ENCODE measurements at regions not wholly inside any gene's neighbourhood (a gene's known extent, or its start where the extent isn't known, plus 50 kb on each side); places are given as distances from the start of the nearest gene placed in this dataset.
A peak's percentile ranks its signal among the peaks of the same experiment; 100 is the strongest.

DNA sequence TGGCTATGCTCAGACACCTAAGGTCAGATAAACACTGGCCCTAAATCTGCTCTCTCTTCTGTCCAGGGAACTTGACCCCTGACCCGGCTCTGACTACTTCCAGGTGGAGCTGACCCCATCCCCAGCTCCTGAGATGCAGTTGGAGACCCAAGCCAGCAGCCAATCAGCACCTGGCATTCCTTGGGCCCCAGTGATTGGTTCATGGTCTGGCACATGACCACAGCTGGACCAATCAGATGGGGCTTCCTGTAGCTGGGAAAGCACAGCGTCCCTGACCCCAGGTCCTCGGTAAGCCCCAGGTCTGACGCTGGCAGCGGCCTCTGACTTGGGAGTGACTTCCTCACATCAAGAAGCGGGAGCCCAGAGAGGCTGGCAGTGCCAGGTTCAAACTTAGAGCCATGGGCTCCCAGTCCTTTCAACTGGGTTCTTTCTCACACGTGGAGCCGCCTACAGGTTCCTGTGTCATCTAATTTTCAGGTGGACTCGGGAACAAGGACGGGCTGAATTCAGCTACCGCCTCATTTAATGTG, 915.4 kb upstream of the TMEM132C start:
- H3K4me3 ChIP-seq (ENCODE audit: low read depth, low read length) = no peak overlapping the region
- TF ChIP-seq, protein P1, sequence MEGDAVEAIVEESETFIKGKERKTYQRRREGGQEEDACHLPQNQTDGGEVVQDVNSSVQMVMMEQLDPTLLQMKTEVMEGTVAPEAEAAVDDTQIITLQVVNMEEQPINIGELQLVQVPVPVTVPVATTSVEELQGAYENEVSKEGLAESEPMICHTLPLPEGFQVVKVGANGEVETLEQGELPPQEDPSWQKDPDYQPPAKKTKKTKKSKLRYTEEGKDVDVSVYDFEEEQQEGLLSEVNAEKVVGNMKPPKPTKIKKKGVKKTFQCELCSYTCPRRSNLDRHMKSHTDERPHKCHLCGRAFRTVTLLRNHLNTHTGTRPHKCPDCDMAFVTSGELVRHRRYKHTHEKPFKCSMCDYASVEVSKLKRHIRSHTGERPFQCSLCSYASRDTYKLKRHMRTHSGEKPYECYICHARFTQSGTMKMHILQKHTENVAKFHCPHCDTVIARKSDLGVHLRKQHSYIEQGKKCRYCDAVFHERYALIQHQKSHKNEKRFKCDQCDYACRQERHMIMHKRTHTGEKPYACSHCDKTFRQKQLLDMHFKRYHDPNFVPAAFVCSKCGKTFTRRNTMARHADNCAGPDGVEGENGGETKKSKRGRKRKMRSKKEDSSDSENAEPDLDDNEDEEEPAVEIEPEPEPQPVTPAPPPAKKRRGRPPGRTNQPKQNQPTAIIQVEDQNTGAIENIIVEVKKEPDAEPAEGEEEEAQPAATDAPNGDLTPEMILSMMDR (conservative IDR thresholded peaks at IDR 0.05; ENCODE audit: low read depth, low read length) = no peak
- DNase-seq (ENCODE audit: low read depth) = no peak

DNA sequence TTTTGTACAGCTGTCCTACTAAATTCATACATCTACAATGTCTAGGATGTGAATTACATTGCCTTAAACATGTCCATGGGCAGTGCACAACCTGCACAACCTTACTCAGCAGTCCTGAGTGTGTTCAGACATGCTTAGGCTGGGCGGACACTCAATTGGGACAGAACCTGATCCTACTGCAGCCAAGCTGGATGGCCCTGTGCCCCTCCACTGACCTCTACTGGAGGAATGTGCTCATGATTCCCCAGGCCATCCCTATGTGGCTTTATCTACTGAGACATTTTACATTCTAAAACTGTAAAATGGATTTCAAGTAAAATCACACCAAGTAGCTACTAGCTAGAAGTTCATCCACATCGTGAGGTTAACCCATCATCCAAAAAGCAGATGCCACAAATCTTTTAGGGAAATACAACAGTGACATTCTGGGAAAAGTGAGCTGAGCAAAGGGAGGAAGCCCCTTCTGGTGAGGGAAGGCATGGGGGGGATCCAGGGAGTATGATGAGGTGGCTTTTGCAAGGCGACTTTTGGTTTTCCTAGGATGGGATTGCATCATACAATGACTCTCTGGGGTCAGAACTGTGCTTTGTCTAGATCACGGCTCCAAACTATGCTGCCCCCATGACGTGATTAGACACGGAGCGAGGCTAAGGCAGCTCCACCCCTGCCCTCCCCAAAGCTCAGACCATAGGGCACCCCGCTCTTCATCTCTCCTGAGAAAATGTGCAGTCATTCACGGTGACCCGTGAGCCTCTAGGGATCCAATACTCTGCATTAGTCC, 911.7 kb upstream of the TMEM132C start:
- no peak for DNase-seq (ENCODE audit: low read depth)
- H3K4me3 ChIP-seq (ENCODE audit: low read depth, low read length) = no peak overlapping the region
- TF ChIP-seq, protein P1 (conservative IDR thresholded peaks at IDR 0.05; ENCODE audit: low read depth, low read length) = peak; percentile 63

DNA sequence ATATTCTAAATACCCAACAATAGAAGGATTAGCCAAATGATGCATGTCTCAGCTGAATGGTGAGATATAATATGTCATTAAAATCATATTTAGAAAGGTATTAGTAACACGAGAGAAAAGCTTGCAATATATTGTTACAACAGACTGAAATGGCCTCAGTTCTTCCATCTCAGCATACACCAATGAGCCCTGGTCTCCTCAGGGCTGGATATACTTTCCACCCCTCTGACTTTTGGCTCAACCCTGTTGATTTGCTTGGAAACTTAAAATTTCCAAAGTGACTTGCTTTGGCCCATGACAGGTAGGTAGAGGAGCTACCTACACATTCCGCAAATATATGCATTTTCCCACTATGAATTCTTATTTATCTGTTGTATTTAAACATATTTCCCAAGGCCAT, 908.1 kb upstream of the TMEM132C start:
- TF ChIP-seq, protein P1 (conservative IDR thresholded peaks at IDR 0.05; ENCODE audit: low read depth, low read length) = no peak
- DNase-seq (ENCODE audit: low read depth) = no peak
- no peak overlapping the region for H3K4me3 ChIP-seq (ENCODE audit: low read depth, low read length)

DNA sequence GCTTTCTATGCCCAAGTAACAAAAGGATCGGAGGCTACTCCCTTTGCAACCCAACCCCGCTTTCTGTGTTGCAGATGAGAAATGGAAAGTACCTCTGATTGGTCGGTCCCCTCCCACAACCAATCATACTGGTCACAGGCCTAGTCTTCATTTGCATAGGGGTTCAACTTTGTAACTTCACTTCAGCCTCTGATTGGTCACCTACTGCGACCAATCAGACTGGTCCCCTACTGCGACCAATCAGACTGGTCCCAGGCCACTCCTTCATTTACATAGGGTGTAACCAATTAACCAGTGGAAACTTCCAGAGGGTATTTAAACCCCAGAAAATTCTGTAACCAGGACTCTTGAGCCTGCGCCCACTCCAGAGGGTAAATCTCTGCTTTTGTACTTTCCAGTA, 906.4 kb upstream of the TMEM132C start:
- no peak overlapping the region for H3K4me3 ChIP-seq (ENCODE audit: low read depth, low read length)
- TF ChIP-seq, protein P1 (conservative IDR thresholded peaks at IDR 0.05; ENCODE audit: low read depth, low read length) = no peak
- no peak for DNase-seq (ENCODE audit: low read depth)

DNA sequence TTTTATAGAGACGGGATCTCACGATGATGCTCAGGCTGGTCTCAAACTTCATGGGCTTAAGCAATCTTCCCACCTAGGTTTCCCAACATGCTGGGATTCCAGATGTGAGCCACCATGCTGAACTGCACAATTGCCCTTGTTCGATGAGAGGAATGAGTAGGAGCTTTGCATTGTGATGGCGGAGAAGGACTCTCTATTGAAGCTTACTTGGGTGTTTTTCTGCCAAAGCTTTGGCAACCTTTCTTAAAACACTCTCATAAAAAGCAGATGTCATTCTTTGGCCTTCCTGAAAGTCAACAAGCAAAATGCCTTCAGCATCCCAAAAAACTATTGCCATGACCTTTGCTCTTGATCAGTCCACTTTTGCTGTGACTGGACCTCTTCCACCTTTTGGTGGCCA, 904.8 kb upstream of the TMEM132C start:
- TF ChIP-seq, protein P1 (conservative IDR thresholded peaks at IDR 0.05; ENCODE audit: low read depth, low read length) = no peak
- H3K4me3 ChIP-seq (ENCODE audit: low read depth, low read length) = no peak overlapping the region
- no peak for DNase-seq (ENCODE audit: low read depth)

DNA sequence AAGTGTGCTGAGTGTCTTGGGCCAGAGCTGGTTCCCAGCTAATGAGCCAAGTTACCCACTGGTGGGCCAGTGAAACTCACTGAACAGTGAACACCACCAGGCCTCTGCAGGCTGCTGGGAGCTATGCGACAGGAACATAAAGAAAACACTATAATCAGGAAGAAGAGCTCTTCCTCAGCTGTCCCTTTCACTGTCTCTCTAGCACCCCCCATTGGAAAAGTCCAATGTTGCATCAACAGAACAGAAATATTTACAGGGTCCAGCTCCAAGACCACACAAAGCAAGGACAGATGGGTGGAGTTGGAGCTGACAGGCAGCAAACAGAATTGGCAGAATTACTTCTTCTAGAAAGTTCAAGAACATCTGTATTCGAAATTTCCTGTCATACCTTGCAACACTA, 903.6 kb upstream of the TMEM132C start:
- TF ChIP-seq, protein P1 (conservative IDR thresholded peaks at IDR 0.05; ENCODE audit: low read depth, low read length) = peak; percentile 45
- no peak overlapping the region for H3K4me3 ChIP-seq (ENCODE audit: low read depth, low read length)
- DNase-seq (ENCODE audit: low read depth) = no peak

DNA sequence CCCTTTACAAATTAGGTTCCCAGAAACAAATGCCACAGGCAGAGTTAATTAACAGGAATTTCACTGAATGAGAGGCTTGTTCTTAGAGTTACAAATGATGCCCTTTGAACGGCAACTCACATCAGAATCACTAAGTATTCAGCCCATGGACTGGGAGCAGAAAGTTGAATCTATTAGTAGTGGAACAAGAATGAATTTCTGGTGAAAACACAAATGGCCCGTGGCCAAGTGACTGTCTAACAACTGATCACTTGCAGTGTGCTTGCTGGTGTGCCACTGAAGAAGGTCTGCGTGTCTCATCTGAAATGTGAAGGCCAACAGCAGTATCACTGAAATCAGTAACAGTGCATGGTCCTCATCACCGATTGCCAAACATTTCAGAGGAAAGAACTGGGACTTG, 893.4 kb upstream of the TMEM132C start:
- H3K4me3 ChIP-seq (ENCODE audit: low read depth, low read length) = no peak overlapping the region
- TF ChIP-seq, protein P1 (conservative IDR thresholded peaks at IDR 0.05; ENCODE audit: low read depth, low read length) = no peak
- DNase-seq (ENCODE audit: low read depth) = no peak
